Body of pancreas (tissue), 4 donors: ENCODE measurements at regions not wholly inside any gene's neighbourhood (a gene's known extent, or its start where the extent isn't known, plus 50 kb on each side); places are given as distances from the start of the nearest gene placed in this dataset.

Experiments
- ATAC-seq: fragments of 150-250 bp; one replicate; pipeline ENCODE4 v1.9.1; 2016
- DNase-seq, 4 donors: peaks; one replicate each; pipeline ENCODE4 v3.0.0-alpha.2; 2019
- H3K27ac ChIP-seq, 4 donors: fragments of 200-600 bp; sonication (generic); 1 replicate in 3 of 4; 2 replicates in 1 of 4; pipeline versions ENCODE4 v1.5.1 to v1.6.1; 2016 to 2019; ENCODE audit warnings: mild to moderate bottlenecking in 1 of 4, mixed read lengths in 1 of 4, moderate library complexity in 1 of 4
- H3K27me3 ChIP-seq, 2 donors: fragments of 200-600 bp; sonication (generic); one replicate each; pipeline ENCODE4 v1.6.0; 2016; ENCODE audit warnings: mild to moderate bottlenecking in 1 of 2
- H3K36me3 ChIP-seq, 2 donors: fragments of 200-600 bp; sonication (generic); replicated peaks in 1 of 2; 2 replicates each; pipeline ENCODE4 v1.5.1; 2016; ENCODE audit warnings: low read depth in 2 of 2; ENCODE audit not compliant: insufficient read depth in 1 of 2
- H3K4me1 ChIP-seq: fragments of 200-600 bp; sonication (generic); one replicate; pipeline ENCODE4 v1.6.0; 2016
- H3K4me3 ChIP-seq, 2 donors: fragments of 200-600 bp; sonication (generic); 1 replicate in 1 of 2; 2 replicates in 1 of 2; pipeline ENCODE4 v1.5.1; 2016 to 2019
- H3K9me3 ChIP-seq, 3 donors: fragments of 200-600 bp; sonication (generic); 1 replicate in 2 of 3; 2 replicates in 1 of 3; pipeline ENCODE4 v1.5.1; 2016
- POLR2A ChIP-seq, 3 donors: fragments of 450-650 bp; IDR thresholded peaks; one replicate each; pipeline ENCODE4 v1.6.1; 2016; ENCODE audit warnings: antibody characterized with exemption in 3 of 3, mild to moderate bottlenecking in 2 of 3
- WGBS, 2 donors: methylation state at CpG; one replicate each; pipeline ENCODE4 v1.1.5; 2017; 5-methylcytosine and 5-hydroxymethylcytosine counted together
- intact Hi-C: fragments of 100-400 bp; cut with DNase I; formaldehyde crosslinking; loops from one replicate; pipeline ENCODE4 v1.15.1; 2023
- TF ChIP-seq, protein P1 (sequence below), 7 experiments: fragments of 450-650 bp in 4 of 7; fragments of 200-600 bp in 3 of 7; sonication (generic) in 3 of 7; IDR thresholded peaks; one replicate each; pipeline ENCODE4 v1.5.1; 2016 to 2019; ENCODE audit warnings: antibody characterized with exemption in 7 of 7

DNA sequence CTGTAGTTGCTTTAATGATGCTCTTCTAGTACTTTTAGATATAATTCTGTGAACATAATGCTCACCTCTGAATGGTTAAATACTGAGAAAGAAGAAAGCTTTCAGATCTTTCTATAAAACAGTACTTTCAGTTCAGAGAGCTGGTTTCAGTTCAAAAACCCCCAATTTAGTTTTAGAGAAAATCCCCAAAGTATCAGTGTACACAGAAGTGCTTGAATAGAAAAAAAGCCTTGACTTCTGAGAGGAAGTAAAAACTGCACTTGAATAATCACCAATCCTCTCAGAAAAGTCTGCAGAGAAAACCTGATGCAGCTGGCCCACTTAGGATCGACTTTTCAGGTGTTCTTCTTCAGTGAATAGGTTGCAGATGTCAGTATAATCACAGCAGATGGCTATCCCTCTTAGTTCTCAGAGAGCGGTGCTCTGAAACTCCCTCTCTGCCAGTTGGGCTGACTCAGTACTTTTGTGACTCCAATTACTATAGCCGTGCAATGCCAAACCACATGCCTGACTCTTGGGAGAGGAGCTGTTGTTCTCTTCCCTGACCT is 616.3 kb downstream of the LRFN5 start:
- DNase-seq (no peak), ATAC-seq (no peak)
- H3K9me3 ChIP-seq = no peaks in the 10 kb centered on the region
- no peak overlapping the region for H3K27ac ChIP-seq
- H3K36me3 ChIP-seq = no peaks in the 10 kb centered on the region
- no peak for TF ChIP-seq POLR2A (IDR thresholded peaks at IDR 0.05)
- TF ChIP-seq, protein P1, sequence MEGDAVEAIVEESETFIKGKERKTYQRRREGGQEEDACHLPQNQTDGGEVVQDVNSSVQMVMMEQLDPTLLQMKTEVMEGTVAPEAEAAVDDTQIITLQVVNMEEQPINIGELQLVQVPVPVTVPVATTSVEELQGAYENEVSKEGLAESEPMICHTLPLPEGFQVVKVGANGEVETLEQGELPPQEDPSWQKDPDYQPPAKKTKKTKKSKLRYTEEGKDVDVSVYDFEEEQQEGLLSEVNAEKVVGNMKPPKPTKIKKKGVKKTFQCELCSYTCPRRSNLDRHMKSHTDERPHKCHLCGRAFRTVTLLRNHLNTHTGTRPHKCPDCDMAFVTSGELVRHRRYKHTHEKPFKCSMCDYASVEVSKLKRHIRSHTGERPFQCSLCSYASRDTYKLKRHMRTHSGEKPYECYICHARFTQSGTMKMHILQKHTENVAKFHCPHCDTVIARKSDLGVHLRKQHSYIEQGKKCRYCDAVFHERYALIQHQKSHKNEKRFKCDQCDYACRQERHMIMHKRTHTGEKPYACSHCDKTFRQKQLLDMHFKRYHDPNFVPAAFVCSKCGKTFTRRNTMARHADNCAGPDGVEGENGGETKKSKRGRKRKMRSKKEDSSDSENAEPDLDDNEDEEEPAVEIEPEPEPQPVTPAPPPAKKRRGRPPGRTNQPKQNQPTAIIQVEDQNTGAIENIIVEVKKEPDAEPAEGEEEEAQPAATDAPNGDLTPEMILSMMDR (IDR thresholded peaks at IDR 0.05) = no peak
- no peak overlapping the region for H3K4me3 ChIP-seq
- H3K27me3 ChIP-seq = no peaks in the 10 kb centered on the region
- intact Hi-C loops = no loop called here
- 16 to 27% methylated on average over 3 of the region's 3 CpGs for WGBS, 2 donors
- H3K4me1 ChIP-seq = no peaks in the 10 kb centered on the region

DNA sequence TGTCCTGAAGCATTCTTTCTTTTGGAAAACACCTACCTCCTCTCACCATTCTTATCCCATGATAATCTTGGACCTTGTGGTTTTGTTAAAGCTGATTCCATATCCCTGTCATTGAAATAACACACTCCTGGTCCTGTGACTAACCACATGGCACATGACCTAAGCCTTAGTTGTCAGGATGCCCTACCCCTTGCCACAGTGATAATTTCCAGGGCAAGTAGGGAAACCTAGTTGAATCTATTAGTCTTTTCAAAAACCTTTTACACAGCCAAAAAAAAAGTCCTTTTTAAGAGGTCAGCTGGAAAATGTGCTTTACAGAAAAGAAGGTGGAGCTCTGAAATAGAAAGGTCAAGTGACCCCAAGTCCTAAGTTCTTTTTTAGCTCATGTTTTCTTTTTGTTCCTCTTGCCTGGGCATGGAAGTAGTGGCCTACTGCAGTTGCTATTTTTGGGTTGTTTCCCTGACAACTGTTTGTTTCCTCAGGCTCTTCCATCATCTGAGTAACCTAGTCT is 608.4 kb downstream of the LRFN5 start:
- Histone ChIP-seq H3K36me3 (no peaks in the 10 kb centered on the region), H3K4me3 (no peak overlapping the region), H3K27me3 (no peaks in the 10 kb centered on the region), H3K9me3 (no peaks in the 10 kb centered on the region), H3K4me1 (no peaks in the 10 kb centered on the region), H3K27ac (no peak overlapping the region)
- intact Hi-C loops = no loop called here
- no peak for ATAC-seq
- DNase-seq = no peak
- TF ChIP-seq, protein P1 (IDR thresholded peaks at IDR 0.05) = no peak
- no peak for TF ChIP-seq POLR2A (IDR thresholded peaks at IDR 0.05)

DNA sequence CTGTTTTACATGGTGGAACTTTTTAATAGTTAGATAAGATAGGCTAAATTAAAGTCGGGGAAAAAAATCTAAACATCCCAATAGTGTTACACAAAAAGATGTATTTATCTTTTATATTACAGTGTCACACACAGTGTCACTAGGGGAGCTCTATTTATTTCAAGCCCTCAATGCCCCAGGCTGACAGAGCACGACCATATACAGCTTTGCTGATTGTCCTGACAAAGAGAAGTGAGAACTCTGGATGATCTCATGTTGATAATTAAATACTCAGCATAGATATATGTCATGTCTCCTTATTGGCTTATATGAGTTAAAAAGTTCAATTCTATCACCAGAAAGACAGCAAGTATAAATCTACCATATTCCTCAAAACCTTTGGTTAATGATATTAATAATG is 594.3 kb downstream of the LRFN5 start:
- Histone ChIP-seq H3K4me3 (no peak overlapping the region), H3K27me3 (no peaks in the 10 kb centered on the region), H3K4me1 (no peaks in the 10 kb centered on the region), H3K27ac (no peak overlapping the region), H3K36me3 (no peaks in the 10 kb centered on the region), H3K9me3 (no peaks in the 10 kb centered on the region)
- no peak for DNase-seq
- WGBS, 2 donors = 58 to 62% methylated on average over 2 of the region's 2 CpGs
- intact Hi-C loops = no loop called here
- ATAC-seq = no peak
- TF ChIP-seq, protein P1 (IDR thresholded peaks at IDR 0.05) = no peak
- TF ChIP-seq POLR2A (IDR thresholded peaks at IDR 0.05) = no peak

DNA sequence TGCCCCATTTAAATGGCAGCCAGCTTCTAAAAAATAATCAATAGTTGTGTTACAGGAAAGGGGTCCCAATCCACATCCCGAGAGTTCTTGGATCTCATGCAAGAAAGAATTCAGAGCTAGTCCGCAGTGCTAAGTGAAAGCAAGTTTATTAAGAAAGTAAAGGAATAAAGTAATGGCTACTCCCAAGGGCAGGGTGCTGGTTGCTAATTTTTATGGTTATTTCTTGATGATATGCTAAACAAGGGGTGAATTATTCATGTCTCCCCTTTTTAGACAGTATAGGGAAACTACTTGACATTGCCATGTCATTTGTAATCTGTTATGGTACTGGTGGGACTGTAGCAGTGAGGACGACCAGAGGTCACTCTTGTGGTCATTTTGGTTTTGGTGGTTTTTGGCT is 591.3 kb downstream of the LRFN5 start:
- no peaks in the 10 kb centered on the region for H3K9me3 ChIP-seq
- H3K36me3 ChIP-seq = no peaks in the 10 kb centered on the region
- H3K27ac ChIP-seq = no peak overlapping the region
- H3K27me3 ChIP-seq = no peaks in the 10 kb centered on the region
- TF ChIP-seq, protein P1 (IDR thresholded peaks at IDR 0.05) = no peak
- TF ChIP-seq POLR2A (IDR thresholded peaks at IDR 0.05) = no peak
- DNase-seq (no peak), ATAC-seq (no peak)
- 38 to 66% methylated on average over 3 of the region's 3 CpGs for WGBS, 2 donors
- H3K4me1 ChIP-seq = no peaks in the 10 kb centered on the region
- no peak overlapping the region for H3K4me3 ChIP-seq
- intact Hi-C loops = no loop called here
